C4-2B (cell line): ENCODE measurements at regions not wholly inside any gene's neighbourhood (a gene's known extent, or its start where the extent isn't known, plus 50 kb on each side); places are given as distances from the start of the nearest gene placed in this dataset.
"Not testable (repeated sequence)": the region's sequence is repeated elsewhere in the genome, so short reads cannot be mapped to it uniquely, and the experiment has no call there.

Source experiments
- H3K27ac ChIP-seq: fragments of 450-650 bp; 2 replicates; pipeline ENCODE4 v1.5.1; 2017
- ZFX ChIP-seq: fragments of 450-650 bp; IDR thresholded peaks from 2 replicates; pipeline ENCODE4 v1.6.1; 2017
- TF ChIP-seq, protein P1 (sequence below): fragments of 450-650 bp; conservative IDR thresholded peaks from 2 replicates; pipeline ENCODE4 v1.5.1; 2017; ENCODE audit warnings: mild to moderate bottlenecking

DNA sequence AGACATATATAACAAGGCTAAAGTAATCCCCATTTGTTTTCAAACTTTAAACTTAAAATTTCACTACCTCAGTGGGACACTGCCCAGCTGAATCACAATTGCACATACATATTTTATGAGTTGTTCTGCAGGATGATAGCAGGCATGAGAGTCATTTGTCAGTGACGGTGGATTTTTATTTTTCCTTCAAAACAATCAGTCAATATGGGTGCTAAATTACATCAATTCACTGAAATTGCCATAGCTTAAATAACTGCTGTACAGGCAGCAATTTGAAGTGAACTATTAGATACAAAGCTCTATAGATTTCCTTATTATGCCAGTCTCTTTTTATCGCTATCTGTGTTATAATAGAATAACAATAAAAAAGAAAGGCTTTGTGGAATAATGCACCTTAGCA, 784.6 kb upstream of the ANO3 start:
- no peak overlapping the region for H3K27ac ChIP-seq
- TF ChIP-seq, protein P1, sequence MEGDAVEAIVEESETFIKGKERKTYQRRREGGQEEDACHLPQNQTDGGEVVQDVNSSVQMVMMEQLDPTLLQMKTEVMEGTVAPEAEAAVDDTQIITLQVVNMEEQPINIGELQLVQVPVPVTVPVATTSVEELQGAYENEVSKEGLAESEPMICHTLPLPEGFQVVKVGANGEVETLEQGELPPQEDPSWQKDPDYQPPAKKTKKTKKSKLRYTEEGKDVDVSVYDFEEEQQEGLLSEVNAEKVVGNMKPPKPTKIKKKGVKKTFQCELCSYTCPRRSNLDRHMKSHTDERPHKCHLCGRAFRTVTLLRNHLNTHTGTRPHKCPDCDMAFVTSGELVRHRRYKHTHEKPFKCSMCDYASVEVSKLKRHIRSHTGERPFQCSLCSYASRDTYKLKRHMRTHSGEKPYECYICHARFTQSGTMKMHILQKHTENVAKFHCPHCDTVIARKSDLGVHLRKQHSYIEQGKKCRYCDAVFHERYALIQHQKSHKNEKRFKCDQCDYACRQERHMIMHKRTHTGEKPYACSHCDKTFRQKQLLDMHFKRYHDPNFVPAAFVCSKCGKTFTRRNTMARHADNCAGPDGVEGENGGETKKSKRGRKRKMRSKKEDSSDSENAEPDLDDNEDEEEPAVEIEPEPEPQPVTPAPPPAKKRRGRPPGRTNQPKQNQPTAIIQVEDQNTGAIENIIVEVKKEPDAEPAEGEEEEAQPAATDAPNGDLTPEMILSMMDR: no peak
- no peak for TF ChIP-seq ZFX

DNA sequence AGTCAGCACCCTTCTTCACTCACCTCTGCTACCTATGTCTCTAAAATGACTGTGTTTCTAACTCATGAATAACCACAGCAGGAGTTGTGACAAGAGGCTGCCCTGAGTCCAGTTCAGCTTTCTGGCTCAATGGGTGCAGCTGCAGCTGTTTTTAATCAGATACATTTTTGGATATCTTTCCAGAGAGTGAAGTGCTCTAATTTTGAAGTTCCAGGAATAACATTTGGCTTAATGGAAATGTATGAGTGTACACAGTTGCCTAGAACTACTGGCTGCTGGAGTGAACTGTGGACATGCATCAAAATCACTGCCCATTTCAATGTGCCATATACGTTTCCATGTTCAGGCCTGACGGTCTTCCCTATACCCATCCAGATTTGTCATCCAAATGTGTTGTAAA, 769.5 kb upstream of the ANO3 start:
- no peak overlapping the region for H3K27ac ChIP-seq
- TF ChIP-seq, protein P1: no peak
- TF ChIP-seq ZFX: no peak

DNA sequence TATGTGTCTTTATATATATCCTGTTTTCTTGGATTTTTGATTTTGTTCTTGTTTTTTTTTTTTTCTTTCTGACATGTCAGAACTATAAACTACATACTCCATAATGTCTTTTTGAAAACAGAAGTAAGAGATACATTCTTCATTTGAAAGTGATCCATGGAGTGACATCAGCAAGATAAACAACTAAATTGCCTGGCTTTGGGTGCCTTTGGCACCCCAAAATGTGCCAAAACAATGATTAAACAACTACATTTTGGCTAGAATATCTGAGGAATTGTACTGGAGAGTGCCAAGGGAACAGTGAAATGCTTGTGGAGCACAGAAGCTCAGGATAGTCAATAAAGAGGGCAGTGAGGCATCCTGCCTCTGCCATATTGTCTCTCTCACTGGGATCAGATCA, 766.1 kb upstream of the ANO3 start:
- H3K27ac ChIP-seq: no peak overlapping the region
- TF ChIP-seq, protein P1: no peak
- TF ChIP-seq ZFX: no peak

DNA sequence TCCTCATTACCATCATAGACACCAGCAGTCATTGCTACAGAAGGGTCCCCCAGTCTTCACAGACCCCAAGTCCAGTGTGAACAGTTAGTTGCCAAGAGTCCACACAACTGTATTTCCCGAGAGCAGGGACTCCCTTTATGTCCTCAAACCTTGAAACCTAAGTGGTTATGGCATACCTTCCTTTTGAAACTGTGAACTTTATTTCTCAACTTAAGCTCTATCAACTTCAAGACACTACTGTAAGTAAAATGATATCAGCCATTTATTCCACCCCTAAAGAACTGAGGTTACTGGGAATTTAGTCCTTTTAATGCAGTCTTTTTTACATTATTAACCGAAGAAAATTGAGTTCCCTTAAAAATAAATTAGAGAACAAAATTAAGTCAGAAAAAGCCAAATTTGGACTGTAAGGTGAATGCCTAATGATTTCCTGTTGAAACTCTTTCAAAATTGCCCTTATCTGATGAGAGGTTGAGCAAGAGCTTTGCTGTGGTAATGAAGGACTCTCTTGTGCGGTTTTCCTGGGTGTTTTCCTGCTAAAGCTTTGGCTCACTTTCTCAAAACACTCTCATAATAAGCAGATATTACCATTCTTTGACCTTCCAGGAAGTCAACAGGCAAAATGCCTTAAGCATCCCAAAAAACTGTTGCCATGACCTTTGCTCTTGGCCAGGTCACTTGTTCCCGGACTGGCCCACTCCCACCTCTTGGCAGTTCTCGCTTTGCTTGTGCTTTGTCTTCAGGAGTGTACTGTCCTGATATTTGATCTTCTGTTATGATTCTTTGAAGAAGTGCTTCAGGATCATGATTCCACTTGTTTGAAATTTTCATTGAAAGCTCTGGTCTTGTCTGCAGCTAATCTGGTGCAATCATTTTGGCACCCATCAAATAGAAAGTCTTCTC, 765.4 kb upstream of the ANO3 start:
- H3K27ac ChIP-seq: no peak overlapping the region
- TF ChIP-seq, protein P1: no peak
- TF ChIP-seq ZFX: no peak

DNA sequence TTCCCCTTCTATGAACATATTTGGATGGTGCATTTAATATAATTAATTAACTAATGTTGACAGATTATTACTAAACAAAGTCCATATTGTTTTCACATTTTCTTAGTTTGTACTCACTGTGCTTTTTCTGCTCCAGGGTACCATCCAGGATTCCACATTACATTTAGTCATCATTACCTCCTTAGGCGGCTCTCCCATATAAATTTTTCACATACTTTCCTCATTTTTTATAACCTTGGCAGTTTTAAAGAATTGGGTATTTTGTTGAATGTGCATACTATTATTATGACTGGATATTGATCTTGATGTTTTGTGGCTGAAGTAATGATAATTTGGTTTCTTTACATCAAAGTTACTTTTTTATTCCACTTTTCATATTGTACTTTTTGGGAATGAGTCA, 755.6 kb upstream of the ANO3 start:
- H3K27ac ChIP-seq: no peak overlapping the region
- TF ChIP-seq, protein P1: no peak
- TF ChIP-seq ZFX: no peak

DNA sequence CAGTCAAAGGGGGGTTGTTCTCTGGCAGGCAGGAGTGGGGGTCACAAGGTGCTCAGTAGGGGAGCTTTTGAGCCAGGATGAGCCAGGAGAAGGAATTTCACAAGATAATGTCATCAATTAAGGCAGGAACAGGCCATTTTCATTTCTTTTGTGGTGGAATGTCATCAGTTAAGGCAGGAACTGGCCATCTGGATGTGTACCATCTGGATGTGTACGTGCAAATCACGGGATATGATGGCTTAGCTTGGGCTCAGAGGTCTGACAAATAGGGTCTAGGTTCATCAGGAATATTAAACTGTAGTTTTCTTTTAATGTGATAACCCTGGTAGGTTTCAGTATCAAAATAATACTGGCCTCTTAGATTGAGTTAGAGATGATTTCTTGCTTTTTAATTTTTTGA, 752.4 kb upstream of the ANO3 start:
- not testable (repeated sequence) for H3K27ac ChIP-seq

DNA sequence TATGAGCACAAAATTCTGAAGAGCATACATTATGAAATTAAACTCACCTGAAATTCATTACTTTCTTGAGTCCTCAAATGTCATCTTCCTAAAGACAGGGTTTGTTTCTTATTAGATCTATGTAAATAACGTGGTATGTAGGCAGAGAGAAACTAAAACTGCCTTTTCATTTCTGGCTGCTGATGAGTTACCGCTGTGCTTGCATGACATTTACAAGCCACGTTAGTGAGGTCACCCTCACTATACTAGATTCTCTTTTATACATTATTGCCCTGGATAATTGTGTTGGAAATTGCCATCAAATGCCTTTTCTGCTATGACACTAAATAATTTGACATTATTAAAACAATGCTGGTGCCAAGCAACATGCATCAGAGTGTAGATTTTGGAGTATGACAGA, 748.3 kb upstream of the ANO3 start:
- H3K27ac ChIP-seq: no peak overlapping the region
- TF ChIP-seq ZFX: no peak
- TF ChIP-seq, protein P1: no peak

DNA sequence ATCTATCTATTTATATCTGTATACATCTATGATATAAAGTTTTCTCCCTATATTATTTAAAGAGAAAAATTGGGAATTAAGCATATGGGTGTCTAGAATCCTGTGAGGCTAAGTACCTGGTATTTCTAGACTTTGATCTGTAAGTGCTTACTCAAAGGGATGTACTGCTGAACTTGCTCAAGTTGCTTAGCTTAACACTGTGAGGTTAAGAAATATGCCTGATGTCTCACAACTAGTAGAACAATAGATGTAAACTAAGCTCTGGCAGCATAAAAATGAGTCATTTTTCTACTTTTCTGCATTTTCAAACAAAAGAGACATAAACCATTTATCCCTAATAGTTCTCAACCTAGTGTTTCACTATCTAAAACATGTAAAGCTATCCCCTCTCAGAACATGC, 744.4 kb upstream of the ANO3 start:
- TF ChIP-seq, protein P1: no peak
- TF ChIP-seq ZFX: no peak
- no peak overlapping the region for H3K27ac ChIP-seq
